Spleen (tissue), 7 donors: ENCODE measurements at regions not wholly inside any gene's neighbourhood (a gene's known extent, or its start where the extent isn't known, plus 50 kb on each side); places are given as distances from the start of the nearest gene placed in this dataset.

ENCODE experiments used
- CTCF ChIP-seq, 11 experiments: fragments of 200-600 bp in 7 of 11; fragments of 450-650 bp in 4 of 11; sonication (generic) in 4 of 11; IDR thresholded peaks in 8 of 11; conservative IDR thresholded peaks in 3 of 11; 1 replicate in 7 of 11; 2 replicates in 4 of 11; pipeline versions ENCODE4 v1.4.0 to v1.8.0; 2016 to 2021; ENCODE audit warnings: antibody characterized with exemption in 11 of 11, inconsistent platforms in 4 of 11, mild to moderate bottlenecking in 1 of 11
- POLR2A ChIP-seq, 3 donors: fragments of 450-650 bp; IDR thresholded peaks; one replicate each; pipeline ENCODE4 v1.5.1; 2017; ENCODE audit warnings: antibody characterized with exemption in 3 of 3, mild to moderate bottlenecking in 1 of 3
- POLR2AphosphoS5 ChIP-seq, 3 donors: sonication (generic); formaldehyde crosslinking; IDR thresholded peaks; one replicate each; pipeline ENCODE4 v1.5.1; 2017; ENCODE audit warnings: antibody characterized with exemption in 3 of 3
- donor health status: DM: no; HTN: no; CAD: no; lungs with moderate emphysema.
- donor health status: DM: no; HTN: no; CAD: no.
- donor health status: DM: no; HTN: no; CAD: no.

- TF ChIP-seq CTCF (IDR thresholded peaks at IDR 0.05 in 8 of 11, conservative IDR thresholded peaks at IDR 0.05 in 3 of 11) (no peak), POLR2AphosphoS5 (IDR thresholded peaks at IDR 0.05) (no peak), POLR2A (IDR thresholded peaks at IDR 0.05) (no peak)
Observed at GRCh38 chr6:77340331-77340730, 123.0 kb downstream of the HTR1B start.
